ENCODE measurements at regions not wholly inside any gene's neighbourhood (a gene's known extent, or its start where the extent isn't known, plus 50 kb on each side); places are given as distances from the start of the nearest gene placed in this dataset.
"Not testable (repeated sequence)": the region's sequence is repeated elsewhere in the genome, so short reads cannot be mapped to it uniquely, and the experiment has no call there.

GRCh38 chr4:167989815-167990214 is 102.5 kb upstream of the ANXA10 start:
- intact Hi-C loops (cut with DNase I) = no loop called here
- DNase-seq (ENCODE audit: low spot score) (no peak), ATAC-seq (no peak)

GRCh38 chr4:168008112-168008511 is 84.2 kb upstream of the ANXA10 start:
- intact Hi-C loops (cut with DNase I); ATAC-seq; DNase-seq (ENCODE audit: low spot score): not testable (repeated sequence)

GRCh38 chr4:168019019-168019651 is 73.2 kb upstream of the ANXA10 start:
- no peak for DNase-seq (ENCODE audit: low spot score)
- no peak for ATAC-seq
- intact Hi-C loops (cut with DNase I) = no loop called here

- ATAC-seq = no peak
- DNase-seq (ENCODE audit: low spot score) = no peak
- intact Hi-C loops (cut with DNase I) = no loop called here
These were observed 72.4 kb upstream of the ANXA10 start for GRCh38 chr4:168019921-168020320.

- intact Hi-C loops (cut with DNase I) = no loop called here
- ATAC-seq = no peak
- no peak for DNase-seq (ENCODE audit: low spot score)
These were observed 70.7 kb upstream of the ANXA10 start for GRCh38 chr4:168021666-168022065.

GRCh38 chr4:168028568-168028967 is 63.8 kb upstream of the ANXA10 start:
- DNase-seq (ENCODE audit: low spot score) (no peak), ATAC-seq (no peak)
- intact Hi-C loops (cut with DNase I) = no loop called here

GRCh38 chr4:168028970-168029597 is 63.3 kb upstream of the ANXA10 start:
- DNase-seq (ENCODE audit: low spot score) = no peak
- intact Hi-C loops (cut with DNase I) = no loop called here
- ATAC-seq = no peak

GRCh38 chr4:168037676-168038075 is 54.7 kb upstream of the ANXA10 start:
- ATAC-seq = no peak

GRCh38 chr4:168039593-168039992 is 52.7 kb upstream of the ANXA10 start:
- intact Hi-C loops (cut with DNase I) = no loop called here
- no peak for ATAC-seq
- no peak for DNase-seq (ENCODE audit: low spot score)

More at GRCh38 chr4:168037676-168038075, 54.7 kb upstream of the ANXA10 start:
- intact Hi-C loops (cut with DNase I) = no loop called here
- DNase-seq (ENCODE audit: low spot score) = no peak

Measured in sciatic nerve (tissue), 2 donors.